HG03354 (cell line): ENCODE measurements at regions not wholly inside any gene's neighbourhood (a gene's known extent, or its start where the extent isn't known, plus 50 kb on each side); places are given as distances from the start of the nearest gene placed in this dataset.
"Not testable (repeated sequence)": the region's sequence is repeated elsewhere in the genome, so short reads cannot be mapped to it uniquely, and the experiment has no call there.

ENCODE experiments used
- ATAC-seq: cut with Tn5 transposase; IDR thresholded peaks from one replicate; pipeline ENCODE4 v1.9.1; 2021; ENCODE audit warnings: mild to moderate bottlenecking; ENCODE audit not compliant: unreplicated experiment, poor library complexity, severe bottlenecking

GRCh38 chr14:57150449-57150848 lies 118.3 kb downstream of the EXOC5 start:
- ATAC-seq: no peak

- no peak for ATAC-seq
Observed at GRCh38 chr14:57139173-57139572, 129.5 kb downstream of the EXOC5 start.

- ATAC-seq: no peak
Observed at GRCh38 chr14:57136669-57137328, 131.9 kb downstream of the EXOC5 start.

- not testable (repeated sequence) for ATAC-seq
Observed at GRCh38 chr14:57127809-57128208, 140.9 kb downstream of the EXOC5 start.

GRCh38 chr14:57122129-57122528 lies 146.6 kb downstream of the EXOC5 start:
- no peak for ATAC-seq

GRCh38 chr14:57112072-57112807 lies 156.5 kb downstream of the EXOC5 start:
- ATAC-seq: not testable (repeated sequence)

- ATAC-seq: not testable (repeated sequence)
Observed at GRCh38 chr14:57110411-57110810, 158.3 kb downstream of the EXOC5 start.

GRCh38 chr14:57091030-57091608 lies 177.6 kb downstream of the EXOC5 start:
- no peak for ATAC-seq

GRCh38 chr14:57089901-57090300 lies 178.8 kb downstream of the EXOC5 start:
- ATAC-seq: no peak

GRCh38 chr14:57087841-57088240 lies 180.9 kb downstream of the EXOC5 start:
- no peak for ATAC-seq

- no peak for ATAC-seq
Observed at GRCh38 chr14:57086271-57087162, 182.2 kb downstream of the EXOC5 start.

- ATAC-seq: no peak
Observed at GRCh38 chr14:57085801-57086200, 182.9 kb downstream of the EXOC5 start.

- no peak for ATAC-seq
Observed at GRCh38 chr14:57085043-57085442, 183.7 kb downstream of the EXOC5 start.

- ATAC-seq: no peak
Observed at GRCh38 chr14:57080691-57081090, 188.0 kb downstream of the EXOC5 start.

- ATAC-seq: no peak
Observed at GRCh38 chr14:57078054-57078453, 190.7 kb downstream of the EXOC5 start.

GRCh38 chr14:57073986-57074385 lies 194.7 kb downstream of the EXOC5 start:
- no peak for ATAC-seq

- no peak for ATAC-seq
Observed at GRCh38 chr14:57071639-57072038, 197.1 kb downstream of the EXOC5 start.

GRCh38 chr14:57069702-57070101 lies 199.0 kb downstream of the EXOC5 start:
- no peak for ATAC-seq

- ATAC-seq: no peak
Observed at GRCh38 chr14:57068511-57068910, 200.2 kb downstream of the EXOC5 start.

GRCh38 chr14:57066887-57067513 lies 201.7 kb downstream of the EXOC5 start:
- peak; percentile 63 for ATAC-seq
